ENCODE measurements at regions not wholly inside any gene's neighbourhood (a gene's known extent, or its start where the extent isn't known, plus 50 kb on each side); places are given as distances from the start of the nearest gene placed in this dataset.

DNA sequence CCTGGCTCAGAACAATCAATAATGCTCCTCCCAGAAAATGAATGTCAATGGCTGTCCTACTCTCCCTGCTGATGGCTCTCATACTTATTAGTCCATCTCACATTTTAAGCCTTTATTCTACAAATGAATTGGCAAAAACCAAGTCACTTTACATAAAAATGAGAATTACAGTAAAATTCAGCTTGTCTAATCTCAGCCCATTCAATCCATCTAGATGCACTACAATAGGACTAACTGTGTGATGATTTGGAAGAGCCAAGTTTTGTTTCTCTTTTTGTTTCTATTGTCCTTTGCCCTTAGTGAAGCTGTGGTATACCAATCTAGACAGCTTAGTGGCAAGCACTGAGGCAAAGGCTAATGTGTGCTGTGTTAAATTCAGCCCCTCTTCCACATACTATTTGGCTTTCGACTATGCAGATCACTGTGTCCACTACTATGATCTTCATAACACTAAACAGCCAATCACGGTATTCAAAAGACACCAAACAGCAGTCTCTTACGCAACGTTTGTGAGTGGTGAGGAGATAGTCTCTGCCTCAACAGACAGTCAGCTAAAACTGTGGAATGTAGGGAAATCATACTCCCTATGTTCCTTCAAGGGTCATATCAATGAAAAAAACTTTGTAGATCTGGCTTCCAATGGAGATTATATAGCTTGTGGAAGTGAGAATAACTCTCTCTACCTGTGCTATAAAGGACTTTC, 140.8 kb upstream of the ZNF462 start:
- Histone ChIP-seq H3K4me1 (ENCODE audit: control insufficient read depth in 2 of 3, insufficient read depth in 2 of 3, low read depth in 1 of 3, low read length in 3 of 3) (no peaks in the 10 kb centered on the region), H3K9ac (ENCODE audit: low read length in 3 of 3) (no peak overlapping the region), H3K36me3 (ENCODE audit: control insufficient read depth in 2 of 3, insufficient read depth in 3 of 3, low read length in 3 of 3) (no peaks in the 10 kb centered on the region), H3K27me3 (ENCODE audit: control insufficient read depth, insufficient read depth, low read length) (no peaks in the 10 kb centered on the region), H3K27ac (ENCODE audit: low read depth in 2 of 2, low read length in 2 of 2) (no peak overlapping the region), H3K4me3 (ENCODE audit: low read length in 3 of 3) (no peak overlapping the region), H3K9me3 (ENCODE audit: control insufficient read depth in 2 of 3, insufficient read depth in 1 of 3, low read length in 3 of 3) (no peaks in the 10 kb centered on the region)
- DNase-seq (no peak), FAIRE-seq (no peak)
- TF ChIP-seq, protein P1, sequence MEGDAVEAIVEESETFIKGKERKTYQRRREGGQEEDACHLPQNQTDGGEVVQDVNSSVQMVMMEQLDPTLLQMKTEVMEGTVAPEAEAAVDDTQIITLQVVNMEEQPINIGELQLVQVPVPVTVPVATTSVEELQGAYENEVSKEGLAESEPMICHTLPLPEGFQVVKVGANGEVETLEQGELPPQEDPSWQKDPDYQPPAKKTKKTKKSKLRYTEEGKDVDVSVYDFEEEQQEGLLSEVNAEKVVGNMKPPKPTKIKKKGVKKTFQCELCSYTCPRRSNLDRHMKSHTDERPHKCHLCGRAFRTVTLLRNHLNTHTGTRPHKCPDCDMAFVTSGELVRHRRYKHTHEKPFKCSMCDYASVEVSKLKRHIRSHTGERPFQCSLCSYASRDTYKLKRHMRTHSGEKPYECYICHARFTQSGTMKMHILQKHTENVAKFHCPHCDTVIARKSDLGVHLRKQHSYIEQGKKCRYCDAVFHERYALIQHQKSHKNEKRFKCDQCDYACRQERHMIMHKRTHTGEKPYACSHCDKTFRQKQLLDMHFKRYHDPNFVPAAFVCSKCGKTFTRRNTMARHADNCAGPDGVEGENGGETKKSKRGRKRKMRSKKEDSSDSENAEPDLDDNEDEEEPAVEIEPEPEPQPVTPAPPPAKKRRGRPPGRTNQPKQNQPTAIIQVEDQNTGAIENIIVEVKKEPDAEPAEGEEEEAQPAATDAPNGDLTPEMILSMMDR (IDR thresholded peaks at IDR 0.05; ENCODE audit: borderline replicate concordance, extremely low read depth, insufficient read depth), result no peak
- intact Hi-C loops (cut with DNase I), result no loop called here

DNA sequence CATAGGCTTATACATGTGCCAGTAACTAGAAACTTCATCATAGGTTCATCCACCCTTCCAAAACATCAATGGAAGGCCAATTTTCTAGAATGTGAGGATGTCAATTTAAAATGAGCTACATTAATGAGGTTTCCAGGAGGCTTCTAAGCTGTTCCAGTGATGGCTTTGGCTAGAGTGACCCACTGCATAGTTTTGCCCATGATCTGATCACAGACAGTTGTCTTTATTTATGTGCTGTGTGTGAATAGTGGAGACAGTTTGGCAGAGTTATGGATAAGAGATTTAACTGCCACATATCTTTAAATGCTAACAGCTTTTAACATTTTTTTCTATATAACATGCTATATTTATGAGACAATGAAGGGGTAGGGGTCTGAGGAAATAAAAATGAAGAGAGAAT, 139.0 kb upstream of the ZNF462 start:
- intact Hi-C loops (cut with DNase I), result no loop called here

DNA sequence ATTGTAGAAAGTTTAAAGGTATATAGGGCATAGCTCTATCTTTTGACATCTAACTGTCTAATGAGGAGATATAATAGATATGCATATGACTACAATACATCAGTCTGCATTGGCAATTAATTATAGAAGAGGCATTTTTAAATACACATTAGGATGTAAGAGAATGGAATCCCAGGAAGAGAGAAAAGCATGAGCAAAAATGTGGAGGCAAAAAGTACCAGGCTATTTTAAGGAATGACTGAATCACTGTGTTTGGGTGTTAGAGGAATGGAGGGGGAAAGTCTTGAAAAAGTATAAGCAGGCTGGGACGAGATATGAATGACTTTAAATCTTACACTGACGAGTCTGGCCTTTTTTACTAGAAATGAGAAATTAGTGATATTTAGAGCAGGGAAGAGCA, 138.4 kb upstream of the ZNF462 start:
- TF ChIP-seq, protein P1 (IDR thresholded peaks at IDR 0.05; ENCODE audit: borderline replicate concordance, extremely low read depth, insufficient read depth), result no peak
- intact Hi-C loops (cut with DNase I), result no loop called here
- Histone ChIP-seq H3K9ac (ENCODE audit: low read length in 3 of 3) (no peak overlapping the region), H3K4me3 (ENCODE audit: low read length in 3 of 3) (no peak overlapping the region), H3K36me3 (ENCODE audit: control insufficient read depth in 2 of 3, insufficient read depth in 3 of 3, low read length in 3 of 3) (no peaks in the 10 kb centered on the region), H3K27ac (ENCODE audit: low read depth in 2 of 2, low read length in 2 of 2) (no peak overlapping the region), H3K4me1 (ENCODE audit: control insufficient read depth in 2 of 3, insufficient read depth in 2 of 3, low read depth in 1 of 3, low read length in 3 of 3) (no peaks in the 10 kb centered on the region), H3K27me3 (ENCODE audit: control insufficient read depth, insufficient read depth, low read length) (no peaks in the 10 kb centered on the region), H3K9me3 (ENCODE audit: control insufficient read depth in 2 of 3, insufficient read depth in 1 of 3, low read length in 3 of 3) (no peaks in the 10 kb centered on the region)
- FAIRE-seq (no peak), DNase-seq (no peak)

More for the DNA sequence above, 139.0 kb upstream of the ZNF462 start:
- Histone ChIP-seq H3K27me3 (ENCODE audit: control insufficient read depth, insufficient read depth, low read length) (no peaks in the 10 kb centered on the region), H3K27ac (ENCODE audit: low read depth in 2 of 2, low read length in 2 of 2) (no peak overlapping the region), H3K36me3 (ENCODE audit: control insufficient read depth in 2 of 3, insufficient read depth in 3 of 3, low read length in 3 of 3) (no peaks in the 10 kb centered on the region), H3K9ac (ENCODE audit: low read length in 3 of 3) (no peak overlapping the region), H3K4me3 (ENCODE audit: low read length in 3 of 3) (no peak overlapping the region), H3K9me3 (ENCODE audit: control insufficient read depth in 2 of 3, insufficient read depth in 1 of 3, low read length in 3 of 3) (no peaks in the 10 kb centered on the region), H3K4me1 (ENCODE audit: control insufficient read depth in 2 of 3, insufficient read depth in 2 of 3, low read depth in 1 of 3, low read length in 3 of 3) (no peaks in the 10 kb centered on the region)
- DNase-seq, result no peak
- TF ChIP-seq, protein P1 (IDR thresholded peaks at IDR 0.05; ENCODE audit: borderline replicate concordance, extremely low read depth, insufficient read depth), result no peak
- no peak for FAIRE-seq

Measured in kidney (tissue), 13 donors.